ENCODE measurements at regions not wholly inside any gene's neighbourhood (a gene's known extent, or its start where the extent isn't known, plus 50 kb on each side); places are given as distances from the start of the nearest gene placed in this dataset.
"Not testable (repeated sequence)": the region's sequence is repeated elsewhere in the genome, so short reads cannot be mapped to it uniquely, and the experiment has no call there.

- peaks cover 16% of the 10 kb centered on the region for H3K9me3 Mint-ChIP-seq
- H3K27ac Mint-ChIP-seq: no peak overlapping the region
- no peaks in the 10 kb centered on the region for H3K36me3 Mint-ChIP-seq
- no peak for DNase-seq (ENCODE audit: low spot score in 2 of 2)
- no peak overlapping the region for H3K4me3 Mint-ChIP-seq
- ATAC-seq: no peak
- H3K4me1 Mint-ChIP-seq: no peaks in the 10 kb centered on the region
Measured at GRCh38 chr4:28278676-28279075, 1418.0 kb downstream of the STIM2 start.

GRCh38 chr4:28279249-28279648 is 1418.6 kb downstream of the STIM2 start:
- no peak overlapping the region for H3K4me3 Mint-ChIP-seq
- peaks cover 13% of the 10 kb centered on the region for H3K9me3 Mint-ChIP-seq
- DNase-seq (ENCODE audit: low spot score in 2 of 2): no peak
- H3K36me3 Mint-ChIP-seq: no peaks in the 10 kb centered on the region
- H3K4me1 Mint-ChIP-seq: no peaks in the 10 kb centered on the region
- ATAC-seq: no peak
- no peak overlapping the region for H3K27ac Mint-ChIP-seq

- H3K36me3 Mint-ChIP-seq; DNase-seq (ENCODE audit: low spot score in 2 of 2); H3K4me1 Mint-ChIP-seq; ATAC-seq; H3K4me3 Mint-ChIP-seq; H3K27ac Mint-ChIP-seq: not testable (repeated sequence)
- H3K9me3 Mint-ChIP-seq: peaks cover 16% of the 10 kb centered on the region
Measured at GRCh38 chr4:28286266-28286665, 1425.6 kb downstream of the STIM2 start.

DNA sequence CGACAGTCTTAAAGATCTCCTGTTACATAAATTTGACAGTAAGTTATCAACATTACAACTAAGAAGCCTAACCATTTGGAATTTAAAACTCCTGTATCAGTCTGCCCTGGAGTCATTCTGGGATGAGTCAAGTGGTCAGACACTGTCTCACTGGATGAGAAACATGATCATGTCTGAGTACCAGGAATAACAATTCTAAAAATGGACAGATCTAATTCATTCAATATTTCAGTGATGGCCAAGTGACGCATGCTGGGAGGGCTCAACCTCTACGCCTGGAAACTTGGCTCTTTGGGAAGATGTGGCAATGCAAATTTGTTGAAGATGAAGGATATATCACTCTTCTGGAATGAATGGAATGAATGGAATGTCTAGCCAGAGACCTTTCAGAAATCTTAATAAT is 1427.2 kb downstream of the STIM2 start:
- H3K9me3 Mint-ChIP-seq: peaks cover 16% of the 10 kb centered on the region
- no peaks in the 10 kb centered on the region for H3K4me1 Mint-ChIP-seq
- DNase-seq (ENCODE audit: low spot score in 2 of 2) (no peak), ATAC-seq (no peak)
- no peak overlapping the region for H3K4me3 Mint-ChIP-seq
- H3K36me3 Mint-ChIP-seq: no peaks in the 10 kb centered on the region
- no peak overlapping the region for H3K27ac Mint-ChIP-seq

GRCh38 chr4:28296239-28296638 is 1435.6 kb downstream of the STIM2 start:
- Mint-ChIP-seq H3K4me1 (no peaks in the 10 kb centered on the region), H3K36me3 (no peaks in the 10 kb centered on the region), H3K4me3 (no peak overlapping the region), H3K9me3 (peaks cover 13% of the 10 kb centered on the region), H3K27ac (no peak overlapping the region)
- ATAC-seq (no peak), DNase-seq (ENCODE audit: low spot score in 2 of 2) (no peak)

GRCh38 chr4:28310926-28311325 is 1450.3 kb downstream of the STIM2 start:
- no peak overlapping the region for H3K4me3 Mint-ChIP-seq
- H3K9me3 Mint-ChIP-seq: peaks cover 16% of the 10 kb centered on the region
- no peaks in the 10 kb centered on the region for H3K36me3 Mint-ChIP-seq
- H3K4me1 Mint-ChIP-seq: no peaks in the 10 kb centered on the region
- no peak overlapping the region for H3K27ac Mint-ChIP-seq
- ATAC-seq (no peak), DNase-seq (ENCODE audit: low spot score in 2 of 2) (no peak)

- not testable (repeated sequence) for ATAC-seq; H3K36me3 Mint-ChIP-seq; H3K4me1 Mint-ChIP-seq; DNase-seq (ENCODE audit: low spot score in 2 of 2); H3K27ac Mint-ChIP-seq; H3K4me3 Mint-ChIP-seq
- peaks cover 13% of the 10 kb centered on the region for H3K9me3 Mint-ChIP-seq
Measured at GRCh38 chr4:28312497-28312896, 1451.9 kb downstream of the STIM2 start.

GRCh38 chr4:28313729-28314713 is 1453.4 kb downstream of the STIM2 start:
- Mint-ChIP-seq H3K4me1 (no peaks in the 10 kb centered on the region), H3K27ac (no peak overlapping the region), H3K36me3 (no peaks in the 10 kb centered on the region), H3K9me3 (peaks cover 14% of the 10 kb centered on the region), H3K4me3 (no peak overlapping the region)
- DNase-seq (ENCODE audit: low spot score in 2 of 2) (no peak), ATAC-seq (no peak)

DNA sequence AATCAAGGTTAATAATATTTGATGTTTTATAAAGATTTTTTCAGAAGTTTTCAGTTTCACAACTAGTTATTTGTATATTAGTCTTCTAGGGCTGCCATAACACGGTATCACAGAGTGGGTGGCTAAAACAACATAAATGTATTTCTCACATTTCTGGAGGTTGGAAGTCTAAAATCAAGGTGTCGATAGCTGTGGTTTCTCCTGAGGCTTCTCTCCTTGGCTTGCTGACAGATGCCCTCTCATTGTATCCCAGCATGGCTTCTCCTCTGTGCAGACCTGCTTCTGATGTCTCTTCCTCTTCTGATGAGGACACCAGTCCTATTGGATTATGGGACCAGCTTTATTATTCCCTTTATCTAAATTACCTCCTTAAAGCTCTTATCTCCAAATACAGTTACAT is 1456.6 kb downstream of the STIM2 start:
- Mint-ChIP-seq H3K4me1 (no peaks in the 10 kb centered on the region), H3K36me3 (no peaks in the 10 kb centered on the region), H3K4me3 (no peak overlapping the region), H3K27ac (no peak overlapping the region), H3K9me3 (peaks cover 14% of the 10 kb centered on the region)
- no peak for ATAC-seq
- no peak for DNase-seq (ENCODE audit: low spot score in 2 of 2)

- no peaks in the 10 kb centered on the region for H3K36me3 Mint-ChIP-seq
- peaks cover 3% of the 10 kb centered on the region for H3K9me3 Mint-ChIP-seq
- ATAC-seq: no peak
- H3K27ac Mint-ChIP-seq: no peak overlapping the region
- H3K4me3 Mint-ChIP-seq: no peak overlapping the region
- no peaks in the 10 kb centered on the region for H3K4me1 Mint-ChIP-seq
- DNase-seq (ENCODE audit: low spot score in 2 of 2): no peak
Measured at GRCh38 chr4:28334249-28334648, 1473.6 kb downstream of the STIM2 start.

DNA sequence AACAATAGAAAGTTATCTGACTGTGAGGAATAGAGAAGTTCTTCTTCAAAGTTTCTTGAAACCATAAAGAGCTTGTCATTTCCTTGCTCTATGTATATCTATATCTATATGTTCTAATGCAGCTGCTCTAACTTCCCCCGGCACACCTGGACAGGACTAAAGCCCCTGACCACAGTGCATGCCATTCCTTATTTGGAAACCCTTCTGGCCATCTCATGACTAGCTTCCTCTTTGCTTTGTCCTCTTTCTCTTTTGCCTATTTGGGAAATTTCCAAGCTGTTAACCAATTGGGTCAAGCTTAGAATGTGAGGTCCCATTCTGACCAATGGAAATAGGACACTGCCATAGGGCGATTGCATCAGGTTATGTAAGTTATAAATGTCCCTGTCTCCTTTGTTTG is 1481.1 kb downstream of the STIM2 start:
- H3K4me3 Mint-ChIP-seq: no peak overlapping the region
- H3K9me3 Mint-ChIP-seq: peaks cover 22% of the 10 kb centered on the region
- H3K27ac Mint-ChIP-seq: no peak overlapping the region
- no peaks in the 10 kb centered on the region for H3K4me1 Mint-ChIP-seq
- DNase-seq (ENCODE audit: low spot score in 2 of 2): no peak
- no peak for ATAC-seq
- no peaks in the 10 kb centered on the region for H3K36me3 Mint-ChIP-seq

- no peaks in the 10 kb centered on the region for H3K4me1 Mint-ChIP-seq
- H3K9me3 Mint-ChIP-seq: peaks cover 13% of the 10 kb centered on the region
- DNase-seq (ENCODE audit: low spot score in 2 of 2) (no peak), ATAC-seq (no peak)
- H3K27ac Mint-ChIP-seq: no peak overlapping the region
- no peaks in the 10 kb centered on the region for H3K36me3 Mint-ChIP-seq
- H3K4me3 Mint-ChIP-seq: no peak overlapping the region
Measured at GRCh38 chr4:28350485-28350884, 1489.8 kb downstream of the STIM2 start.

- no peak overlapping the region for H3K27ac Mint-ChIP-seq
- ATAC-seq: no peak
- peaks cover 13% of the 10 kb centered on the region for H3K9me3 Mint-ChIP-seq
- H3K4me1 Mint-ChIP-seq: no peaks in the 10 kb centered on the region
- DNase-seq (ENCODE audit: low spot score in 2 of 2): no peak
- no peaks in the 10 kb centered on the region for H3K36me3 Mint-ChIP-seq
- H3K4me3 Mint-ChIP-seq: no peak overlapping the region
Measured at GRCh38 chr4:28351102-28351501, 1490.5 kb downstream of the STIM2 start.

- no peak for ATAC-seq
- no peak overlapping the region for H3K4me3 Mint-ChIP-seq
- DNase-seq (ENCODE audit: low spot score in 2 of 2): no peak
Measured at GRCh38 chr4:28351826-28352225, 1491.2 kb downstream of the STIM2 start.

GRCh38 chr4:28354880-28355656 is 1494.4 kb downstream of the STIM2 start:
- Mint-ChIP-seq H3K27ac (no peak overlapping the region), H3K9me3 (peaks cover 15% of the 10 kb centered on the region), H3K4me1 (no peaks in the 10 kb centered on the region), H3K4me3 (no peak overlapping the region), H3K36me3 (no peaks in the 10 kb centered on the region)
- ATAC-seq (no peak), DNase-seq (ENCODE audit: low spot score in 2 of 2) (no peak)

More at GRCh38 chr4:28351826-28352225, 1491.2 kb downstream of the STIM2 start:
- no peaks in the 10 kb centered on the region for H3K4me1 Mint-ChIP-seq
- no peaks in the 10 kb centered on the region for H3K36me3 Mint-ChIP-seq
- H3K27ac Mint-ChIP-seq: no peak overlapping the region
- peaks cover 14% of the 10 kb centered on the region for H3K9me3 Mint-ChIP-seq

GRCh38 chr4:28357990-28358389 is 1497.3 kb downstream of the STIM2 start:
- no peaks in the 10 kb centered on the region for H3K4me1 Mint-ChIP-seq
- no peak overlapping the region for H3K4me3 Mint-ChIP-seq
- no peak for ATAC-seq
- DNase-seq (ENCODE audit: low spot score in 2 of 2): no peak
- no peaks in the 10 kb centered on the region for H3K36me3 Mint-ChIP-seq
- H3K27ac Mint-ChIP-seq: no peak overlapping the region
- peaks cover 8% of the 10 kb centered on the region for H3K9me3 Mint-ChIP-seq
